ENCODE measurements at regions not wholly inside any gene's neighbourhood (a gene's known extent, or its start where the extent isn't known, plus 50 kb on each side); places are given as distances from the start of the nearest gene placed in this dataset.
"Not testable (repeated sequence)": the region's sequence is repeated elsewhere in the genome, so short reads cannot be mapped to it uniquely, and the experiment has no call there.

GRCh38 chr3:75332090-75332489 is 332.0 kb upstream of the FRG2C start:
- TF ChIP-seq CTCF (conservative IDR thresholded peaks at IDR 0.05 in 1 of 2, IDR thresholded peaks at IDR 0.05 in 1 of 2; ENCODE audit: low read depth in 1 of 2, low read length in 2 of 2); EZH2 (IDR thresholded peaks at IDR 0.05; ENCODE audit: low read length, missing control alignments): not testable (repeated sequence)

Data from fibroblast of lung (primary cell).